ENCODE measurements at regions not wholly inside any gene's neighbourhood (a gene's known extent, or its start where the extent isn't known, plus 50 kb on each side); places are given as distances from the start of the nearest gene placed in this dataset.

DNA sequence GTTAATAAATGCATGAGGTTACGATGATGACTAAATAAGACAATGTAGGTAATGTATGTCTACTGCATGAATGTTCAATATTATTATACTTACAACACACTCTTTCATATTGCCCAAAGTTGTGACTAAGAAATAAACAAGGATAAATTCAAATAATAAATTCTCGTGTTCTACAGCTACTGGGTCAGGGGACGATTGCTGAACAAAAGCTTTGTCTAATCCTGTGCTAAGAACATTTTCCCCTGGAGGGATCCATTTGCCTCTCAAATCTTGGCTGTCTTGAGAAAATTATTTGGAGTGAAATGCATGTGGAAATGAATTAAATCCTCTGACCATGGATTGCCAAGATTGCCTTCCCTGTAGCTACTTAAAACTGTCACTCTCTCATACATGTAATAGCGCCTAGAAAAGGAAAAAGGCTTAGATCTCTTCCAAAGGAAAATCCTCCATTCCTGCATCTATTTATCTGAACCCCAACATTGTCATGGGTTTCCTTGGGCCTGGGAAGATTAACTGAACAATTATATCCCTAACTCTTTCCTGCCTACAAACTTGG is 893.8 kb upstream of the ACO1 start:
- no peaks in the 10 kb centered on the region for H3K9me3 ChIP-seq (ENCODE audit: control insufficient read depth, insufficient read depth, low read depth, low read length)
- CTCF ChIA-PET, result no interaction called here
- POLR2A ChIA-PET, result no interaction called here
- no peaks in the 10 kb centered on the region for H3K4me1 ChIP-seq (ENCODE audit: control insufficient read depth, insufficient read depth, low read length)
- no peak overlapping the region for H3K27ac ChIP-seq (ENCODE audit: extremely low read depth, low read depth, low read length)
- no peak for TF ChIP-seq ZNF350 (tag by site-specific recombination; IDR thresholded peaks at IDR 0.05)
- TF ChIP-seq ZNF529 (tag by site-specific recombination; IDR thresholded peaks at IDR 0.05; ENCODE audit: insufficient replicate concordance), result no peak
- TF ChIP-seq, protein P1, sequence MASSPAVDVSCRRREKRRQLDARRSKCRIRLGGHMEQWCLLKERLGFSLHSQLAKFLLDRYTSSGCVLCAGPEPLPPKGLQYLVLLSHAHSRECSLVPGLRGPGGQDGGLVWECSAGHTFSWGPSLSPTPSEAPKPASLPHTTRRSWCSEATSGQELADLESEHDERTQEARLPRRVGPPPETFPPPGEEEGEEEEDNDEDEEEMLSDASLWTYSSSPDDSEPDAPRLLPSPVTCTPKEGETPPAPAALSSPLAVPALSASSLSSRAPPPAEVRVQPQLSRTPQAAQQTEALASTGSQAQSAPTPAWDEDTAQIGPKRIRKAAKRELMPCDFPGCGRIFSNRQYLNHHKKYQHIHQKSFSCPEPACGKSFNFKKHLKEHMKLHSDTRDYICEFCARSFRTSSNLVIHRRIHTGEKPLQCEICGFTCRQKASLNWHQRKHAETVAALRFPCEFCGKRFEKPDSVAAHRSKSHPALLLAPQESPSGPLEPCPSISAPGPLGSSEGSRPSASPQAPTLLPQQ (tag by site-specific recombination; IDR thresholded peaks at IDR 0.05), result no peak
- no peak overlapping the region for H3K4me3 ChIP-seq (ENCODE audit: low read depth, low read length)
- H3K36me3 ChIP-seq (ENCODE audit: control insufficient read depth in 2 of 2, insufficient read depth in 1 of 2, low read length in 2 of 2), result no peaks in the 10 kb centered on the region

DNA sequence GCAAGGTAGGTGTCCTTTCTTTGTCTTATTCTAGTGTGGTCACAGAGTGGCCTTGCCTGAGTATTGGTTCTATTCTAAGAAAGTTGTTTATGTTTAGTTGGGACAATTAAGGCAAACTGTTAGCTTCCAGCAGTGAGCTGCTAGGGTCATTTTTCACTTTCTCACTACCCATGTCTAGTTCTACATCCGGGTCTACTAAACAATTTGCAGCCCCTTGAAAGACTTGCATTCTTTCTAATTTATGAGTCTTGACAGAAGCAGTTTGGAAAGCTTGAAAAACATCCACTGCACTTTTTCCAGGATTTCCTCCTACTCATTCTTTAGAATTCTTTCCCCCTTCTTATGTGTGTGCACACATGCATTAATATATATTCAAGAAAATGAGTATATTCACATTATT is 892.2 kb upstream of the ACO1 start:
- no peaks in the 10 kb centered on the region for H3K4me1 ChIP-seq (ENCODE audit: control insufficient read depth, insufficient read depth, low read length)
- no peak overlapping the region for H3K27ac ChIP-seq (ENCODE audit: extremely low read depth, low read depth, low read length)
- no peak overlapping the region for H3K4me3 ChIP-seq (ENCODE audit: low read depth, low read length)
- TF ChIP-seq ZNF585B (tag by site-specific recombination; IDR thresholded peaks at IDR 0.05) (no peak), SP3 (tag by site-specific recombination; IDR thresholded peaks at IDR 0.05) (no peak), ZNF274 (IDR thresholded peaks at IDR 0.05; ENCODE audit: low read length) (no peak), ZNF274 (tag by site-specific recombination; IDR thresholded peaks at IDR 0.05; ENCODE audit: borderline replicate concordance) (no peak), MZF1 (tag by site-specific recombination; IDR thresholded peaks at IDR 0.05; ENCODE audit: borderline replicate concordance) (no peak), ZNF555 (tag by site-specific recombination; conservative IDR thresholded peaks at IDR 0.05) (no peak), HOXA7 (CRISPR knock-in tag; IDR thresholded peaks at IDR 0.05; ENCODE audit: borderline replicate concordance) (no peak), ZFP3 (tag by site-specific recombination; IDR thresholded peaks at IDR 0.05; ENCODE audit: low read depth) (no peak), ZNF324 (tag by site-specific recombination; IDR thresholded peaks at IDR 0.05) (no peak)
- TF ChIP-seq, protein P2, sequence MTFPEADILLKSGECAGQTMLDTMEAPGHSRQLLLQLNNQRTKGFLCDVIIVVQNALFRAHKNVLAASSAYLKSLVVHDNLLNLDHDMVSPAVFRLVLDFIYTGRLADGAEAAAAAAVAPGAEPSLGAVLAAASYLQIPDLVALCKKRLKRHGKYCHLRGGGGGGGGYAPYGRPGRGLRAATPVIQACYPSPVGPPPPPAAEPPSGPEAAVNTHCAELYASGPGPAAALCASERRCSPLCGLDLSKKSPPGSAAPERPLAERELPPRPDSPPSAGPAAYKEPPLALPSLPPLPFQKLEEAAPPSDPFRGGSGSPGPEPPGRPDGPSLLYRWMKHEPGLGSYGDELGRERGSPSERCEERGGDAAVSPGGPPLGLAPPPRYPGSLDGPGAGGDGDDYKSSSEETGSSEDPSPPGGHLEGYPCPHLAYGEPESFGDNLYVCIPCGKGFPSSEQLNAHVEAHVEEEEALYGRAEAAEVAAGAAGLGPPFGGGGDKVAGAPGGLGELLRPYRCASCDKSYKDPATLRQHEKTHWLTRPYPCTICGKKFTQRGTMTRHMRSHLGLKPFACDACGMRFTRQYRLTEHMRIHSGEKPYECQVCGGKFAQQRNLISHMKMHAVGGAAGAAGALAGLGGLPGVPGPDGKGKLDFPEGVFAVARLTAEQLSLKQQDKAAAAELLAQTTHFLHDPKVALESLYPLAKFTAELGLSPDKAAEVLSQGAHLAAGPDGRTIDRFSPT (tag by site-specific recombination; IDR thresholded peaks at IDR 0.05), result no peak
- H3K36me3 ChIP-seq (ENCODE audit: control insufficient read depth in 2 of 2, insufficient read depth in 1 of 2, low read length in 2 of 2), result no peaks in the 10 kb centered on the region
- CTCF ChIA-PET, result no interaction called here
- POLR2A ChIA-PET, result no interaction called here
- H3K9me3 ChIP-seq (ENCODE audit: control insufficient read depth, insufficient read depth, low read depth, low read length), result no peaks in the 10 kb centered on the region

DNA sequence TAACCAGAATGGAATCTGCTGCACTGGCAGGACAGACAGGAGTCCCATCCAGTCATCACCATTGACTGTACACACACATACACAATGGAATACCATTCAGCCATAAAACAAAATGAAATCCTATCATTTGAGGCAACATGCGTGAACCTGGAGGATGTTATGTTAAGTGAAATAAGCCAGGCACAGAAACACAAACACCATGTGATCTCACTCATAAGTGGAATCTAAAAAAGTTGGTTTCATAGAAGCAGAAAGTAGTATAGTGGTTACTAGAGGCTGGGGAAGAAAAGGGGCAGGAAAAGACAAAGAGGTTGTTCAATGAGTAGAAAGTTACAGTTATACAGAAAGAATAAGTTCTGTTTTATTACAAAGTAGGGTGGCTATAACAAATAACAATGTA is 884.0 kb upstream of the ACO1 start:
- ChIA-PET POLR2A (no interaction called here), CTCF (no interaction called here)
- Histone ChIP-seq H3K4me1 (ENCODE audit: control insufficient read depth, insufficient read depth, low read length) (no peaks in the 10 kb centered on the region), H3K27ac (ENCODE audit: extremely low read depth, low read depth, low read length) (no peak overlapping the region), H3K36me3 (ENCODE audit: control insufficient read depth in 2 of 2, insufficient read depth in 1 of 2, low read length in 2 of 2) (no peaks in the 10 kb centered on the region), H3K4me3 (ENCODE audit: low read depth, low read length) (no peak overlapping the region), H3K9me3 (ENCODE audit: control insufficient read depth, insufficient read depth, low read depth, low read length) (no peaks in the 10 kb centered on the region)
- TF ChIP-seq KLF16 (tag by site-specific recombination; IDR thresholded peaks at IDR 0.05) (no peak), ZNF596 (tag by site-specific recombination; IDR thresholded peaks at IDR 0.05) (no peak), FEZF1 (tag by site-specific recombination; IDR thresholded peaks at IDR 0.05) (no peak), ZNF629 (tag by site-specific recombination; IDR thresholded peaks at IDR 0.05) (no peak), ZSCAN16 (tag by site-specific recombination; IDR thresholded peaks at IDR 0.05) (no peak), ZNF830 (tag by site-specific recombination; IDR thresholded peaks at IDR 0.05; ENCODE audit: low read depth) (no peak), ZNF76 (tag by site-specific recombination; IDR thresholded peaks at IDR 0.05; ENCODE audit: borderline replicate concordance, low read depth) (no peak)
- TF ChIP-seq, protein P3, sequence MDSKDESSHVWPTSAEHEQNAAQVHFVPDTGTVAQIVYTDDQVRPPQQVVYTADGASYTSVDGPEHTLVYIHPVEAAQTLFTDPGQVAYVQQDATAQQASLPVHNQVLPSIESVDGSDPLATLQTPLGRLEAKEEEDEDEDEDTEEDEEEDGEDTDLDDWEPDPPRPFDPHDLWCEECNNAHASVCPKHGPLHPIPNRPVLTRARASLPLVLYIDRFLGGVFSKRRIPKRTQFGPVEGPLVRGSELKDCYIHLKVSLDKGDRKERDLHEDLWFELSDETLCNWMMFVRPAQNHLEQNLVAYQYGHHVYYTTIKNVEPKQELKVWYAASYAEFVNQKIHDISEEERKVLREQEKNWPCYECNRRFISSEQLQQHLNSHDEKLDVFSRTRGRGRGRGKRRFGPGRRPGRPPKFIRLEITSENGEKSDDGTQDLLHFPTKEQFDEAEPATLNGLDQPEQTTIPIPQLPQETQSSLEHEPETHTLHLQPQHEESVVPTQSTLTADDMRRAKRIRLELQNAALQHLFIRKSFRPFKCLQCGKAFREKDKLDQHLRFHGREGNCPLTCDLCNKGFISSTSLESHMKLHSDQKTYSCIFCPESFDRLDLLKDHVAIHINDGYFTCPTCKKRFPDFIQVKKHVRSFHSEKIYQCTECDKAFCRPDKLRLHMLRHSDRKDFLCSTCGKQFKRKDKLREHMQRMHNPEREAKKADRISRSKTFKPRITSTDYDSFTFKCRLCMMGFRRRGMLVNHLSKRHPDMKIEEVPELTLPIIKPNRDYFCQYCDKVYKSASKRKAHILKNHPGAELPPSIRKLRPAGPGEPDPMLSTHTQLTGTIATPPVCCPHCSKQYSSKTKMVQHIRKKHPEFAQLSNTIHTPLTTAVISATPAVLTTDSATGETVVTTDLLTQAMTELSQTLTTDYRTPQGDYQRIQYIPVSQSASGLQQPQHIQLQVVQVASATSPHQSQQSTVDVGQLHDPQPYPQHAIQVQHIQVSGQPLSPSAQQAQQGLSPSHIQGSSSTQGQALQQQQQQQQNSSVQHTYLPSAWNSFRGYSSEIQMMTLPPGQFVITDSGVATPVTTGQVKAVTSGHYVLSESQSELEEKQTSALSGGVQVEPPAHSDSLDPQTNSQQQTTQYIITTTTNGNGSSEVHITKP (tag by site-specific recombination; IDR thresholded peaks at IDR 0.05), result no peak
- TF ChIP-seq, protein P4, sequence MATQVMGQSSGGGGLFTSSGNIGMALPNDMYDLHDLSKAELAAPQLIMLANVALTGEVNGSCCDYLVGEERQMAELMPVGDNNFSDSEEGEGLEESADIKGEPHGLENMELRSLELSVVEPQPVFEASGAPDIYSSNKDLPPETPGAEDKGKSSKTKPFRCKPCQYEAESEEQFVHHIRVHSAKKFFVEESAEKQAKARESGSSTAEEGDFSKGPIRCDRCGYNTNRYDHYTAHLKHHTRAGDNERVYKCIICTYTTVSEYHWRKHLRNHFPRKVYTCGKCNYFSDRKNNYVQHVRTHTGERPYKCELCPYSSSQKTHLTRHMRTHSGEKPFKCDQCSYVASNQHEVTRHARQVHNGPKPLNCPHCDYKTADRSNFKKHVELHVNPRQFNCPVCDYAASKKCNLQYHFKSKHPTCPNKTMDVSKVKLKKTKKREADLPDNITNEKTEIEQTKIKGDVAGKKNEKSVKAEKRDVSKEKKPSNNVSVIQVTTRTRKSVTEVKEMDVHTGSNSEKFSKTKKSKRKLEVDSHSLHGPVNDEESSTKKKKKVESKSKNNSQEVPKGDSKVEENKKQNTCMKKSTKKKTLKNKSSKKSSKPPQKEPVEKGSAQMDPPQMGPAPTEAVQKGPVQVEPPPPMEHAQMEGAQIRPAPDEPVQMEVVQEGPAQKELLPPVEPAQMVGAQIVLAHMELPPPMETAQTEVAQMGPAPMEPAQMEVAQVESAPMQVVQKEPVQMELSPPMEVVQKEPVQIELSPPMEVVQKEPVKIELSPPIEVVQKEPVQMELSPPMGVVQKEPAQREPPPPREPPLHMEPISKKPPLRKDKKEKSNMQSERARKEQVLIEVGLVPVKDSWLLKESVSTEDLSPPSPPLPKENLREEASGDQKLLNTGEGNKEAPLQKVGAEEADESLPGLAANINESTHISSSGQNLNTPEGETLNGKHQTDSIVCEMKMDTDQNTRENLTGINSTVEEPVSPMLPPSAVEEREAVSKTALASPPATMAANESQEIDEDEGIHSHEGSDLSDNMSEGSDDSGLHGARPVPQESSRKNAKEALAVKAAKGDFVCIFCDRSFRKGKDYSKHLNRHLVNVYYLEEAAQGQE (tag by site-specific recombination; IDR thresholded peaks at IDR 0.05), result no peak

All from HEK293 (cell line).